Stimulated activated naive B cell treated with anti-CD40 and anti-IgM and Interleukin-4, amounts not matched to agents 10 μg/mL and 1 μg/mL and 100 μg/mL, for 72 hours (primary cell): ENCODE measurements at regions not wholly inside any gene's neighbourhood (a gene's known extent, or its start where the extent isn't known, plus 50 kb on each side); places are given as distances from the start of the nearest gene placed in this dataset.
"Not testable (repeated sequence)": the region's sequence is repeated elsewhere in the genome, so short reads cannot be mapped to it uniquely, and the experiment has no call there.

Source experiments
- ATAC-seq, 2 donors: fragments of 150-1000 bp; cut with Tn5 transposase; replicated peaks; 2 replicates each; pipeline ENCODE4 v1.10.0; 2021; ENCODE audit warnings: moderate library complexity in 1 of 2
- DNase-seq: peaks from one replicate; pipeline ENCODE4 v3.0.0; 2021
- H3K27ac Mint-ChIP-seq: one replicate; pipeline ENCODE4 v1.8.0; 2022; ENCODE audit warnings: mild to moderate bottlenecking, mixed read lengths
- H3K27me3 Mint-ChIP-seq, 2 donors: one replicate each; pipeline ENCODE4 v1.8.0; 2022; ENCODE audit warnings: mixed read lengths in 2 of 2
- H3K36me3 Mint-ChIP-seq, 2 donors: one replicate each; pipeline ENCODE4 v1.8.0; 2022; ENCODE audit warnings: mixed read lengths in 2 of 2, mild to moderate bottlenecking in 1 of 2
- H3K4me1 Mint-ChIP-seq, 2 donors: one replicate each; pipeline ENCODE4 v1.8.0; 2022; ENCODE audit warnings: mixed read lengths in 2 of 2, mild to moderate bottlenecking in 1 of 2
- H3K4me3 Mint-ChIP-seq, 2 donors: one replicate each; pipeline ENCODE4 v1.8.0; 2022; ENCODE audit warnings: mild to moderate bottlenecking in 2 of 2, mixed read lengths in 2 of 2, moderate library complexity in 1 of 2
- H3K9me3 Mint-ChIP-seq, 2 donors: one replicate each; pipeline ENCODE4 v1.8.0; 2022; ENCODE audit warnings: mixed read lengths in 2 of 2, mild to moderate bottlenecking in 1 of 2

- Mint-ChIP-seq H3K36me3 (no peaks in the 10 kb centered on the region), H3K4me1 (peaks cover 13 to 33% of the 10 kb centered on the region in 2 donors), H3K4me3 (no peak overlapping the region), H3K9me3 (peaks cover 0 to 2% of the 10 kb centered on the region in 2 donors), H3K27me3 (peaks cover 0 to 28% of the 10 kb centered on the region in 2 donors), H3K27ac (no peak overlapping the region)
- no peak for DNase-seq
- no peak for ATAC-seq
These were observed 166.5 kb downstream of the VSIG4 start for GRCh38 chrX:65873385-65873784.

DNA sequence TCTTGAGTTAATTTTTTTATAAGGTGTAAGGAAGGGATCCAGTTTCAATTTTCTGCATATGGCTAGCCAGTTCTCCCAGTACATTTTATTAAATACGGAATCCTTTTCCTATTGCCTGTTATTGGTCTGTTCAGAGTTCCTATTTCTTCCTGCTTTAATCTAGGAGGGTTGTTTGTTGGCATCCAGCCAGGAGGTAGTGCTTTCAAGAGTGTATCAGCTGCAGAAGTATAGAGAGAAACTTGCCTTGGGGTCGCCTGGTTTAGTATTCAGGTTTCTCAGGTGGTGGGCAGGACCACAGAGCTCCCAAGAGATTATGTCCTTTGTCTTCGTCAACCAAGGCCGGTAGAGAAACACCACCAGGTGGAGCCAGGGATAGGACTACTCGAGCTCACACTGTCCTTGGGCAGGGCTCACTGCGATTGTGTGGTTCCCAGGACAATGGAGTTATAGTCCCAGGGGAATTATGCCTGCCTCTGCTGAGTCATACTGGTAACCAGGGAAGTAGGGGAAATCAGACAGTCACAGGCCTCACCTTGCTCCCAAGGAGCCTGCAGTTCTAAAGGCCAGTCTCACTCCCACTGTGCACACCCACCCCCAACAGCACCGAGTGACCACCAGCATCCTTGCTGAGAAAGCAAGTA is 168.1 kb downstream of the VSIG4 start:
- DNase-seq (peak; percentile 16), ATAC-seq (peak; percentile 83 to 88)
- Mint-ChIP-seq H3K4me3 (no peak overlapping the region), H3K9me3 (peaks cover 0 to 2% of the 10 kb centered on the region in 2 donors), H3K4me1 (peaks cover 13 to 27% of the 10 kb centered on the region in 2 donors), H3K36me3 (no peaks in the 10 kb centered on the region), H3K27ac (no peak overlapping the region), H3K27me3 (peaks cover 0 to 22% of the 10 kb centered on the region in 2 donors)

GRCh38 chrX:65870544-65870943 is 169.3 kb downstream of the VSIG4 start:
- peaks cover 0 to 22% of the 10 kb centered on the region in 2 donors for H3K27me3 Mint-ChIP-seq
- H3K27ac Mint-ChIP-seq, ATAC-seq, DNase-seq, H3K9me3 Mint-ChIP-seq, H3K4me3 Mint-ChIP-seq, H3K36me3 Mint-ChIP-seq: not testable (repeated sequence)
- peaks cover 13 to 35% of the 10 kb centered on the region in 2 donors for H3K4me1 Mint-ChIP-seq

DNA sequence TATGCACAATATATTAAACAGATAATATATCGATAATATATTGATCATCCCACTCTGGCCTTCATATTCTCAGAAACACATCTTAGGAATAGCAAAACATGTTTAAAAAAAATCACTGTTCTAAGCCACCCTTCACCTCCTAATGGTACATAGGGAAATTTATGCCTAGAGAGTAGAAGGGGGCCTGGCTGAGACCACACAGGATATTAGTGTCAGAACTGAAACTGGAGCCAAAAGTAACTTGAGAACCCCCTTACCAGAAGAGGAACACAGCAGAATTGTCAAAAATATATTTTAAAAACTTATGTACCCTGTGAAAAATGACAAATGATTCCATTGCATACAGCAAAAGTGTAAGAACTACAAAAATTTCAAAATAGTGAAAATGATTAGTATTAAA is 173.1 kb downstream of the VSIG4 start:
- Mint-ChIP-seq H3K4me1 (peaks cover 3 to 13% of the 10 kb centered on the region in 2 donors), H3K27ac (no peak overlapping the region), H3K36me3 (no peaks in the 10 kb centered on the region), H3K9me3 (no peaks in the 10 kb centered on the region), H3K27me3 (peaks cover 0 to 7% of the 10 kb centered on the region in 2 donors), H3K4me3 (no peak overlapping the region)
- ATAC-seq (peak in 1 of 2 donors; percentile 50), DNase-seq (no peak)

DNA sequence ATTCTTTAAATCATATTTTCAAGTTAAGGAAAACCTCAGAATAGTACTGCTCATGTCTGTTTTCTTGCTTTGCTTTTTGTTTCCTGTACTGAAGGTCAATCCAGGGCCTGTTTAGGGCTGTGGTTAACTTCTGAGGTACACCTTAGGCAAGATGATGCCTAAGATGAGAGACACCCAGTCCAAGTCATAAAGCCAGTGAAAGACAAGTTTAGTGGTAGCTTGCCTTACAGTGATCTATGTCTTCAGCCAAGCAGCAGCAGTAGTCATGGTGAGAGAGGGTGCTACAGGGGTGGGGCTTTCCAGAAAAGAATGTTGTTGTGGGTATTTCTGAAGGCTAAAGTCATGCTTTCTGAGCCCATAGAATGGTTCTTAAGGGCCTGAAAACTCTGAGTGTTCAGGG is 173.7 kb downstream of the VSIG4 start:
- H3K9me3 Mint-ChIP-seq = no peaks in the 10 kb centered on the region
- DNase-seq (peak; percentile 10), ATAC-seq (peak; percentile 60 to 98)
- no peak overlapping the region for H3K27ac Mint-ChIP-seq
- H3K36me3 Mint-ChIP-seq = no peaks in the 10 kb centered on the region
- H3K4me3 Mint-ChIP-seq = no peak overlapping the region
- peaks cover 0 to 9% of the 10 kb centered on the region in 2 donors for H3K27me3 Mint-ChIP-seq
- peaks cover 0 to 9% of the 10 kb centered on the region in 2 donors for H3K4me1 Mint-ChIP-seq

DNA sequence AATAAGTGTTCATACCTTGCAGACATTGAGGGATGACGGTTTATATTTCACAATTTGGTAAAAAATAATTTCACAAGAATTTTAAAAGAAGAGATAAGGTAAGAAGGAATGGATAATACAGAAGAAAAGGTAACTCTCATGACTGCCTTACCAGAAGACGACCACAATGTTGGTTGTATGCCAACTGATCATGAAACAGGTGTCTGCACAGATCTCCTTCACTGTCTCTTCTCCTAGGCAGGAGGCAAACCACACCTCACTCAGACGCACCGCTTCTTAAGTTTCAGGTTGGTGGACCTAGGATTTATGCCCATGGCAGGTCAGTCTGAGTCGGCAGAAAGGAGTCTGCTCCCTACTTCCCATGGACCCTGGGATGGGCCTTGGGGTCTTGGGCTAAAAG is 177.2 kb downstream of the VSIG4 start:
- Mint-ChIP-seq H3K4me3 (no peak overlapping the region), H3K27ac (no peak overlapping the region), H3K36me3 (no peaks in the 10 kb centered on the region), H3K4me1 (peaks cover 0 to 9% of the 10 kb centered on the region in 2 donors), H3K27me3 (peaks cover 0 to 14% of the 10 kb centered on the region in 2 donors), H3K9me3 (no peaks in the 10 kb centered on the region)
- ATAC-seq (no peak), DNase-seq (no peak)

DNA sequence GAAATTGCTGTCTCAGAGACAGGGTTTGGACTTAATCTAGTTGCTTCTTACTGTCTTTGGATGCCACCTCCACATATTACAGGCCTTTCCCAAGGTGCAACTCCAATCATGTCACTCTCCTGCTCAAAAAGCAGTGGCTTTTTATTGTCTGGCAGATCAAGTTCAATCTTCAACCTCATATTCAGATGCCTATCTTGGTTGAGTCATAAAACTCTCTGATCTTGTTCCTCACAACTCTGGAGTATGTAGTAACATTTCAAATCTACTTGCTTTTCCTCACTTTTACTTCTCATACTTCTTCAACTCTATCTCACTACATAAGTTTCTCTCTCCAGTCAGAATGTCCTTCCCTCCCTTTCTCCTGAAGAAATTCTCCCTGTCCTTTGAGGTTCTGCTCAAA is 180.6 kb downstream of the VSIG4 start:
- H3K27me3 Mint-ChIP-seq = peaks cover 0 to 20% of the 10 kb centered on the region in 2 donors
- peaks cover under 1 to 9% of the 10 kb centered on the region in 2 donors for H3K9me3 Mint-ChIP-seq
- H3K4me3 Mint-ChIP-seq = no peak overlapping the region
- DNase-seq = no peak
- ATAC-seq = no peak
- peaks cover 0 to 7% of the 10 kb centered on the region in 2 donors for H3K36me3 Mint-ChIP-seq
- H3K27ac Mint-ChIP-seq = no peak overlapping the region
- H3K4me1 Mint-ChIP-seq = no peaks in the 10 kb centered on the region

GRCh38 chrX:65854437-65854836 is 185.4 kb downstream of the VSIG4 start:
- H3K36me3 Mint-ChIP-seq, DNase-seq, H3K4me1 Mint-ChIP-seq, ATAC-seq, H3K27ac Mint-ChIP-seq, H3K4me3 Mint-ChIP-seq: not testable (repeated sequence)
- Mint-ChIP-seq H3K9me3 (peaks cover 5 to 18% of the 10 kb centered on the region in 2 donors), H3K27me3 (peaks cover 0 to 13% of the 10 kb centered on the region in 2 donors)

- Mint-ChIP-seq H3K27me3 (peaks cover 0 to 11% of the 10 kb centered on the region in 2 donors), H3K9me3 (peaks cover 5 to 18% of the 10 kb centered on the region in 2 donors)
- DNase-seq, H3K27ac Mint-ChIP-seq, H3K4me3 Mint-ChIP-seq, H3K36me3 Mint-ChIP-seq, ATAC-seq, H3K4me1 Mint-ChIP-seq: not testable (repeated sequence)
These were observed 183.9 kb downstream of the MSN start for GRCh38 chrX:65851306-65851705.

DNA sequence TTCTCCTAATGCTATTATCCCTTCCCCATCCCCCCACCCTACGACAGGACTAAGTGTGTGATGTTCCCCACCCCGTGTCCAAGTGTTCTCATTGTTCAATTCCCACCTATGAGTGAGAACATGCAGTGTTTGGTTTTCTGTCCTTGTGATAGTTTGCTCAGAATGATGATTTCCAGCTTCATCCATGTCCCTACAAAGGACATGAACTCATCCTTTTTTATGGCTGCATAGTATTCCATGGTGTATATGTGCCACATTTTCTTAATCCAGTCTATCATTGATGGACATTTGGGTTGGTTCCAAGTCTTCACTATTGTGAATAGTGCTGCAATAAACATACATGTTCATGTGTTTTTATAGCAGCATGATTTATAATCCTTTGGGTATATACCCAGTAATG is 183.4 kb downstream of the MSN start:
- not testable (repeated sequence) for H3K4me3 Mint-ChIP-seq, ATAC-seq, H3K4me1 Mint-ChIP-seq, H3K27ac Mint-ChIP-seq, H3K36me3 Mint-ChIP-seq, DNase-seq
- H3K9me3 Mint-ChIP-seq = peaks cover 5 to 18% of the 10 kb centered on the region in 2 donors
- peaks cover 0 to 11% of the 10 kb centered on the region in 2 donors for H3K27me3 Mint-ChIP-seq

- peaks cover 0 to 3% of the 10 kb centered on the region in 2 donors for H3K27me3 Mint-ChIP-seq
- no peaks in the 10 kb centered on the region for H3K36me3 Mint-ChIP-seq
- DNase-seq (no peak), ATAC-seq (no peak)
- H3K27ac Mint-ChIP-seq = no peak overlapping the region
- H3K9me3 Mint-ChIP-seq = peaks cover 0 to 2% of the 10 kb centered on the region in 2 donors
- H3K4me1 Mint-ChIP-seq = no peaks in the 10 kb centered on the region
- no peak overlapping the region for H3K4me3 Mint-ChIP-seq
These were observed 179.5 kb downstream of the MSN start for GRCh38 chrX:65846974-65847373.

- no peak for DNase-seq
- H3K27ac Mint-ChIP-seq = no peak overlapping the region
These were observed 173.8 kb downstream of the MSN start for GRCh38 chrX:65841263-65841662.

DNA sequence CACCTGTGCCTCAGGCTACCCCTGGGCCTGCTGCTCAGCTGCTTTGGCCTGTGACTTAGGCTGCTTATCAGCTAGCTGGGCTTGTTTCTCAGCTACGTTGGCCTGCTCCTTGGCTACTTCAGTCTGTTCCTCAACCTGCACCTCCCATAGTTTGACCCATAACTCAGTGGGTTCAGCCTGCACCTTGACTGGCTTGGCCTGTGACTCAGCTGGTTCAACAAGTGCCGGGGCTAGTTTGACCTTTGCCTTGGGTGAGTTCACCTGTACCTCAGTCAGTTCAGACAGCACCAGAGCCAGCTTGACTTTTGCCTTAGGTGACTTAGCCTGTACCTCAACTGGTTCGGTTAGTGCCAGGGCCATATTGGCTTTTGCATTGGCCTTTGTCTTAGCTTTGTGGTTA is 171.2 kb downstream of the MSN start:
- DNase-seq (no peak), ATAC-seq (no peak)
- Mint-ChIP-seq H3K9me3 (no peaks in the 10 kb centered on the region), H3K4me1 (peaks cover 0 to 2% of the 10 kb centered on the region in 2 donors), H3K36me3 (no peaks in the 10 kb centered on the region), H3K27me3 (peaks cover 0 to 3% of the 10 kb centered on the region in 2 donors), H3K4me3 (no peak overlapping the region), H3K27ac (no peak overlapping the region)

More at GRCh38 chrX:65841263-65841662, 173.8 kb downstream of the MSN start:
- H3K4me1 Mint-ChIP-seq = peaks cover 0 to 2% of the 10 kb centered on the region in 2 donors
- H3K9me3 Mint-ChIP-seq = no peaks in the 10 kb centered on the region
- no peak overlapping the region for H3K4me3 Mint-ChIP-seq
- peaks cover 0 to 3% of the 10 kb centered on the region in 2 donors for H3K27me3 Mint-ChIP-seq
- no peak for ATAC-seq
- no peaks in the 10 kb centered on the region for H3K36me3 Mint-ChIP-seq

DNA sequence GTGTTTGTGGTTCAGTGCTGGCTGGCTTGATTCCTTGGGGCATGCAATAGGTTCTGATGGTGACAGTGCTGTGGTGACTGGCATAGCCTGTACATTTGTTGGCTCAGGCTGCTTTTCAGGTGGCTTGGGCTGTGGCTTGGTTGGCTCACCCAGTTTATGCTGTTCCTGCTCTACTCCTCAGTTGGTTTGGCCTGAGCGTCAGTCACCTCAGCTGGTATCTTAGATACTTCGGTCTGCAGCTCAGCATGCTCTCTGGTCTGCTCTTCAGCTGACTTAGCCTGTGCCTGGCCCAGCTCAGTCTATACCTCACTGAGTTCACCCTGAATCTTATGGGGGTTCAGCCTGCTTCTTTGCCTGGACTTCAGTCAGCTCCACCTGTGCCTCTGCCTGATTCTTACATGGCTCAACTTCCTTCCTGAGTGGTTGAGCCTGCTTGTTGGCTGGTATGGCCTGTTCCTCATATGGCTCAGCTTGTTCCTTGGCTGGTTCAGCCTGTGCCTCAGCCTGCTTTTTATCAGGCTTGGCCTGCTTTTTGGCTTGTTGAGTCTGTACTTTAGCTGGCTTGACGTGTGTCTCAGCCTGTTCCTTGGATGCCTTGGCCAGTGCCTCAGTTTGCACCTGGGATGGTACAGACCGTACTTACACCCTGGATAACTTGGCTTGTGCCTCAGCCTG is 170.6 kb downstream of the MSN start:
- no peaks in the 10 kb centered on the region for H3K36me3 Mint-ChIP-seq
- H3K4me1 Mint-ChIP-seq = peaks cover 0 to 2% of the 10 kb centered on the region in 2 donors
- no peaks in the 10 kb centered on the region for H3K9me3 Mint-ChIP-seq
- H3K27ac Mint-ChIP-seq = no peak overlapping the region
- peaks cover 0 to 2% of the 10 kb centered on the region in 2 donors for H3K27me3 Mint-ChIP-seq
- no peak overlapping the region for H3K4me3 Mint-ChIP-seq
- DNase-seq (no peak), ATAC-seq (no peak)

GRCh38 chrX:65831268-65831667 is 163.8 kb downstream of the MSN start:
- Mint-ChIP-seq H3K27me3 (peaks cover 0 to 4% of the 10 kb centered on the region in 2 donors), H3K36me3 (no peaks in the 10 kb centered on the region), H3K4me3 (no peak overlapping the region), H3K4me1 (peaks cover 0 to 4% of the 10 kb centered on the region in 2 donors), H3K27ac (no peak overlapping the region), H3K9me3 (no peaks in the 10 kb centered on the region)
- no peak for DNase-seq
- no peak for ATAC-seq
